Left kidney (tissue), 1 donor: ENCODE measurements at regions not wholly inside any gene's neighbourhood (a gene's known extent, or its start where the extent isn't known, plus 50 kb on each side); places are given as distances from the start of the nearest gene placed in this dataset.

Source experiments
- DNase-seq: peaks from one replicate; pipeline ENCODE4 v3.0.0-alpha.2; 2013

GRCh38 chrX:106510713-106511403, 100.9 kb upstream of the RADX start:
- no peak for DNase-seq
